HFFc6 (cell line): ENCODE measurements at regions not wholly inside any gene's neighbourhood (a gene's known extent, or its start where the extent isn't known, plus 50 kb on each side); places are given as distances from the start of the nearest gene placed in this dataset.
"Not testable (repeated sequence)": the region's sequence is repeated elsewhere in the genome, so short reads cannot be mapped to it uniquely, and the experiment has no call there.

Experiments used
- DNase-seq: peaks from one replicate; pipeline ENCODE4 v3.0.0-alpha.2; 2018
- H3K27ac Mint-ChIP-seq: 2 replicates; pipeline ENCODE4 v1.8.0; 2020; ENCODE audit warnings: mild to moderate bottlenecking, mixed read lengths
- H3K27me3 Mint-ChIP-seq: 2 replicates; pipeline ENCODE4 v1.8.0; 2021; ENCODE audit warnings: mild to moderate bottlenecking, moderate library complexity, mixed read lengths; ENCODE audit not compliant: insufficient read depth
- H3K36me3 Mint-ChIP-seq: 2 replicates; pipeline ENCODE4 v1.8.0; 2021; ENCODE audit warnings: low read depth, mixed read lengths
- H3K4me1 Mint-ChIP-seq: 2 replicates; pipeline ENCODE4 v1.8.0; 2020; ENCODE audit warnings: low read depth, mixed read lengths
- H3K4me3 Mint-ChIP-seq: 2 replicates; pipeline ENCODE4 v1.8.0; 2020; ENCODE audit warnings: mild to moderate bottlenecking, moderate library complexity, mixed read lengths
- H3K9me3 Mint-ChIP-seq: 2 replicates; pipeline ENCODE4 v1.8.0; 2020; ENCODE audit warnings: mild to moderate bottlenecking, mixed read lengths
- CTCF ChIP-seq: fragments of 200-600 bp; sonication (generic); IDR thresholded peaks from 2 replicates; pipeline ENCODE4 v1.5.0; 2021; ENCODE audit warnings: antibody characterized with exemption, mild to moderate bottlenecking

GRCh38 chr5:158590746-158591300 is 508.9 kb downstream of the EBF1 start:
- Mint-ChIP-seq H3K27me3 (no peaks in the 10 kb centered on the region; the same call in 1 of the 2 replicates), H3K36me3 (no peaks in the 10 kb centered on the region), H3K4me3 (no peak overlapping the region), H3K27ac (no peak overlapping the region), H3K4me1 (no peaks in the 10 kb centered on the region), H3K9me3 (peaks cover under 1% of the 10 kb centered on the region)
- no peak for TF ChIP-seq CTCF
- no peak for DNase-seq

GRCh38 chr5:158589939-158590338 is 509.8 kb downstream of the EBF1 start:
- Mint-ChIP-seq H3K27me3 (no peaks in the 10 kb centered on the region; the same call in 1 of the 2 replicates), H3K4me3 (no peak overlapping the region), H3K4me1 (no peaks in the 10 kb centered on the region), H3K36me3 (no peaks in the 10 kb centered on the region), H3K27ac (no peak overlapping the region), H3K9me3 (peaks cover 9% of the 10 kb centered on the region)
- DNase-seq = no peak
- TF ChIP-seq CTCF = no peak

- Mint-ChIP-seq H3K36me3 (no peaks in the 10 kb centered on the region), H3K4me1 (no peaks in the 10 kb centered on the region)
- no peak for TF ChIP-seq CTCF
Measured at GRCh38 chr5:158588617-158589016, 511.1 kb downstream of the EBF1 start.

GRCh38 chr5:158586054-158586453 is 513.7 kb downstream of the EBF1 start:
- Mint-ChIP-seq H3K9me3 (peaks cover 21% of the 10 kb centered on the region), H3K4me1 (no peaks in the 10 kb centered on the region), H3K4me3 (no peak overlapping the region)

More at GRCh38 chr5:158588617-158589016, 511.1 kb downstream of the EBF1 start:
- Mint-ChIP-seq H3K9me3 (peaks cover 14% of the 10 kb centered on the region), H3K27me3 (no peaks in the 10 kb centered on the region; the same call in 1 of the 2 replicates), H3K4me3 (no peak overlapping the region), H3K27ac (no peak overlapping the region)
- no peak for DNase-seq

GRCh38 chr5:158582669-158583068 is 517.0 kb downstream of the EBF1 start:
- not testable (repeated sequence) for H3K36me3 Mint-ChIP-seq, H3K4me1 Mint-ChIP-seq

More at GRCh38 chr5:158586054-158586453, 513.7 kb downstream of the EBF1 start:
- Mint-ChIP-seq H3K36me3 (no peaks in the 10 kb centered on the region), H3K27ac (no peak overlapping the region), H3K27me3 (no peaks in the 10 kb centered on the region; the same call in 1 of the 2 replicates)
- no peak for DNase-seq
- no peak for TF ChIP-seq CTCF

GRCh38 chr5:158573829-158574228 is 525.9 kb downstream of the EBF1 start:
- no peaks in the 10 kb centered on the region for H3K4me1 Mint-ChIP-seq
- H3K36me3 Mint-ChIP-seq = no peaks in the 10 kb centered on the region
- H3K9me3 Mint-ChIP-seq = peaks cover 19% of the 10 kb centered on the region
- no peak for TF ChIP-seq CTCF
- DNase-seq = no peak
- H3K4me3 Mint-ChIP-seq = no peak overlapping the region
- no peaks in the 10 kb centered on the region; the same call in 1 of the 2 replicates for H3K27me3 Mint-ChIP-seq
- H3K27ac Mint-ChIP-seq = no peak overlapping the region

More at GRCh38 chr5:158582669-158583068, 517.0 kb downstream of the EBF1 start:
- not testable (repeated sequence) for H3K27ac Mint-ChIP-seq, H3K4me3 Mint-ChIP-seq, H3K27me3 Mint-ChIP-seq, DNase-seq
- peaks cover 36% of the 10 kb centered on the region for H3K9me3 Mint-ChIP-seq
